ENCODE measurements at regions not wholly inside any gene's neighbourhood (a gene's known extent, or its start where the extent isn't known, plus 50 kb on each side); places are given as distances from the start of the nearest gene placed in this dataset.

GRCh38 chr3:157857440-157857839, 248.8 kb downstream of the SHOX2 start:
- TF ChIP-seq CTCF (conservative IDR thresholded peaks at IDR 0.05) = no peak
- no peak for TF ChIP-seq ZFX (IDR thresholded peaks at IDR 0.05)
